ENCODE measurements at regions not wholly inside any gene's neighbourhood (a gene's known extent, or its start where the extent isn't known, plus 50 kb on each side); places are given as distances from the start of the nearest gene placed in this dataset.

GRCh38 chr13:39816936-39817335 lies 161.5 kb downstream of the COG6 start:
- TF ChIP-seq CTCF (IDR thresholded peaks at IDR 0.05) (no peak), POLR2A (IDR thresholded peaks at IDR 0.05) (no peak)
